Fibroblast of peridontal ligament (primary cell): ENCODE measurements at regions not wholly inside any gene's neighbourhood (a gene's known extent, or its start where the extent isn't known, plus 50 kb on each side); places are given as distances from the start of the nearest gene placed in this dataset.

Source experiments
- DNase-seq: peaks from one replicate; pipeline ENCODE4 v3.0.0-alpha.2; 2010; ENCODE audit errors: extremely low read depth

GRCh38 chr12:128178966-128179365, 88.0 kb upstream of the TMEM132C start:
- DNase-seq = no peak

GRCh38 chr12:128180166-128180565, 86.8 kb upstream of the TMEM132C start:
- DNase-seq = no peak

- DNase-seq = no peak
Observed at GRCh38 chr12:128190052-128190451, 76.9 kb upstream of the TMEM132C start.

DNA sequence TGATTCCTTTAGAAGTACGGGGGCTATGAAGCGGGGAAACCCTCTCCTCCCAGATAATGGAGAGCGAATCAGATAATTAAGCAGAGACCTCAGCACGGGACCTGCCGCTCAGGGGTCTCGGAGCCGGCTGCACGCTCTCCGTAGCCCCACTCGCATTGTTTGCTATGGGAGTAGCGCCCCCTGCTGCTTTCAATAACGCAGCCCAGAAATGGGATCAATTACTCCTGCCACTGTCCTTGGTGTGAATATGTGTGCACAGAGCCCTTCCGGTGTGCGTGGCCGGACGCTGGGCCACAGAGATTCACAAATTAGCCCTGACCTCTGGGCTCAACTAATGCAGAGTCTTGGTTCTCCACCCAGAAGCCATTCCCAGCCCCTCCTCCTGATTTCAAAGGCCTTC, 76.4 kb upstream of the TMEM132C start:
- DNase-seq = no peak

GRCh38 chr12:128191380-128191779, 75.6 kb upstream of the TMEM132C start:
- DNase-seq = no peak

DNA sequence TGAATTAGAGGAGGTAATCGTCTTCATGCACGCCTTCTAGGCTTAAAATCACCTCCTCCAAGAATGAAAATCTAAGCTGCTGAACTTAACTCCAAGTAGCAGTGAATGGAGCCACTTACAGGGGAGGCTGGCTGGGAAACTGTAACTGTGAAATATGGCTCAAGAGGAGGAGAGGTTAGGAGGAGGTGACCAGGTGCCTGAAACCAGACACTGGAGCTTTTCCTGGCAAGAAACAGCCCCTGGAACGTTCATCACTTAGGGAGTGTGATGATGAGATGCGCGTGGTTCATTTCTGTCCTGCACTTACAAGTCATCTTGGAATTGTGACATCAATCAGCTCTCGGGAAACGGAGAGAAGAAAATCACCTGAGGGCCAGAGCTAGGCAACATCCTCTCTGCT, 62.3 kb upstream of the TMEM132C start:
- no peak for DNase-seq

DNA sequence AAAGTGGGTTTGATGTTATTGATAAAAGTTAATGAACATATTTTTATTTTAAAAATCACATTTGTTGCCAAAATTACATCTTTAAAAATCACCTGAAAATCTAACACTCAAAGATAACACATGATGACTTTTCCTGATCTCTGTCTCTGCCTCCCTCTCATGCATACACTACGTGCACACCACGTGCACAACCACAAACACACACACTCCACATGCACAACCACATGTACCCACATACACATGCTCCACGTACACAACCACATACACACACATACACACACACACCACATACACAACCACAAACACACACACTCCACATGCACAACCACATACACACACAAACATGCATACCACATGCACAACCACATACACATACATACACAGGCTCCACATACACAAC, 61.8 kb upstream of the TMEM132C start:
- no peak for DNase-seq

DNA sequence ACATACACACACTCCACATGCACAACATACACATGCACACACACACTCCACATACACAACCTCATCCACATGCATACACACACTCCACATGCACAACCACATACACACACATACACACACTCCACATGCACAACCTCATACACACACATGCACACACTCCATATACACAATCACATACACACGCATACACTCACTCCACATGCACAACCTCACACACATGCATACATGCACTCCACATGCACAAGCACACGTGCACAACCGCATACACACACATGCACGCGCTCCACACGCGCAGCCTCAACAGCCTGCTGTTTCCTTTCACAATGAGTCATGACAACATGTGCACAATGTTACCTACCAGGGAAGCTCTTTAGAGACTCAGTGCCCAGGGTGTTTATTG, 61.2 kb upstream of the TMEM132C start:
- no peak for DNase-seq
